Right ventricle myocardium inferior (tissue), 1 donor: ENCODE measurements at regions not wholly inside any gene's neighbourhood (a gene's known extent, or its start where the extent isn't known, plus 50 kb on each side); places are given as distances from the start of the nearest gene placed in this dataset.

Source experiments
- ATAC-seq: fragments of 200-7000 bp; cut with Tn5 transposase; one replicate; pipeline ENCODE4 v1.9.1; 2020; ENCODE audit warnings: mild to moderate bottlenecking, moderate library complexity
- DNase-seq: peaks from one replicate; pipeline ENCODE4 v3.0.0; 2021; ENCODE audit errors: missing footprints
- intact Hi-C: fragments of 100-400 bp; cut with DNase I; formaldehyde crosslinking; loops from one replicate; pipeline ENCODE4 v1.11.0; 2022
- donor health status: DM: no; HTN: yes; CAD: no; lungs with severe emphysema.

GRCh38 chr16:62102588-62102987 is 66.3 kb upstream of the CDH8 start:
- no peak for ATAC-seq
- intact Hi-C loops: no loop called here
- no peak for DNase-seq

GRCh38 chr16:62100651-62101050 is 64.4 kb upstream of the CDH8 start:
- intact Hi-C loops: no loop called here
- DNase-seq: no peak
- ATAC-seq: no peak

GRCh38 chr16:62089715-62090114 is 53.5 kb upstream of the CDH8 start:
- DNase-seq (no peak), ATAC-seq (no peak)
- intact Hi-C loops: no loop called here

- DNase-seq (no peak), ATAC-seq (no peak)
- intact Hi-C loops: no loop called here
These were observed 52.6 kb upstream of the CDH8 start for GRCh38 chr16:62088731-62089410.
